Epithelial cell of proximal tubule (primary cell): ENCODE measurements at regions not wholly inside any gene's neighbourhood (a gene's known extent, or its start where the extent isn't known, plus 50 kb on each side); places are given as distances from the start of the nearest gene placed in this dataset.

Experiments
- DNase-seq: peaks from one replicate; pipeline ENCODE4 v3.0.0-alpha.2; 2011; ENCODE audit warnings: low read depth
- H3K4me3 ChIP-seq: 2 replicates; pipeline ENCODE4 v1.5.1; 2011; ENCODE audit warnings: low read depth, mild to moderate bottlenecking, low read length
- TF ChIP-seq, protein P1 (sequence below): conservative IDR thresholded peaks from 2 replicates; pipeline ENCODE4 v1.5.1; 2012; ENCODE audit warnings: low read depth, mild to moderate bottlenecking, low read length

GRCh38 chr6:108734271-108734922 lies 113.8 kb upstream of the ARMC2 start:
- no peak for DNase-seq
- TF ChIP-seq, protein P1, sequence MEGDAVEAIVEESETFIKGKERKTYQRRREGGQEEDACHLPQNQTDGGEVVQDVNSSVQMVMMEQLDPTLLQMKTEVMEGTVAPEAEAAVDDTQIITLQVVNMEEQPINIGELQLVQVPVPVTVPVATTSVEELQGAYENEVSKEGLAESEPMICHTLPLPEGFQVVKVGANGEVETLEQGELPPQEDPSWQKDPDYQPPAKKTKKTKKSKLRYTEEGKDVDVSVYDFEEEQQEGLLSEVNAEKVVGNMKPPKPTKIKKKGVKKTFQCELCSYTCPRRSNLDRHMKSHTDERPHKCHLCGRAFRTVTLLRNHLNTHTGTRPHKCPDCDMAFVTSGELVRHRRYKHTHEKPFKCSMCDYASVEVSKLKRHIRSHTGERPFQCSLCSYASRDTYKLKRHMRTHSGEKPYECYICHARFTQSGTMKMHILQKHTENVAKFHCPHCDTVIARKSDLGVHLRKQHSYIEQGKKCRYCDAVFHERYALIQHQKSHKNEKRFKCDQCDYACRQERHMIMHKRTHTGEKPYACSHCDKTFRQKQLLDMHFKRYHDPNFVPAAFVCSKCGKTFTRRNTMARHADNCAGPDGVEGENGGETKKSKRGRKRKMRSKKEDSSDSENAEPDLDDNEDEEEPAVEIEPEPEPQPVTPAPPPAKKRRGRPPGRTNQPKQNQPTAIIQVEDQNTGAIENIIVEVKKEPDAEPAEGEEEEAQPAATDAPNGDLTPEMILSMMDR, result no peak
- no peak overlapping the region for H3K4me3 ChIP-seq

- TF ChIP-seq, protein P1, result no peak
- H3K4me3 ChIP-seq, result no peak overlapping the region
- DNase-seq, result peak; percentile 44
Observed at GRCh38 chr6:108735310-108736001, 112.8 kb upstream of the ARMC2 start.

- TF ChIP-seq, protein P1, result no peak
- H3K4me3 ChIP-seq, result no peak overlapping the region
- DNase-seq, result no peak
Observed at GRCh38 chr6:108736002-108736361, 112.2 kb upstream of the ARMC2 start.

DNA sequence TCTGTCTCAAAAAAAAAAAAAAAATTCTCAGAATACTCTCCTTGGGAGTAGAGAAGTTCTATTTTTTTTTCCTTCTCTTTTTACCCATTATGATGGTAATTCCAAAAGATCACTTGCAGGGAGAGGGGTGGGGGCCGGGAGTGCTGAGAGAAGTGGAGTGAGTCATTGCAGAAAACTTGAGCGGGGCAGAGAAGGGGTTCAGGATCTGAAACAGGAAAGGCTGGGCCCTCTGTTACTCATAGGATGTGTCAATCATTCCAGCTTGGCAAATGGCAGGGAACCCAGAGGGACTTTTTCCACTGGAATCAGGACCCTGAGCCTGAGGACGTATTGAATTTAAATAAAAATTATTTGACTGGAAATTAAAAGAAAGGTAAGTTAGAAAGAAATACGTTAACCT lies 111.4 kb upstream of the ARMC2 start:
- TF ChIP-seq, protein P1, result no peak
- peak; percentile 46 for DNase-seq
- no peak overlapping the region for H3K4me3 ChIP-seq

- no peak overlapping the region for H3K4me3 ChIP-seq
- TF ChIP-seq, protein P1, result no peak
- no peak for DNase-seq
Observed at GRCh38 chr6:108737594-108738546, 110.4 kb upstream of the ARMC2 start.

GRCh38 chr6:108738684-108739416 lies 109.4 kb upstream of the ARMC2 start:
- TF ChIP-seq, protein P1, result no peak
- DNase-seq, result no peak
- no peak overlapping the region for H3K4me3 ChIP-seq
